ENCODE measurements at regions not wholly inside any gene's neighbourhood (a gene's known extent, or its start where the extent isn't known, plus 50 kb on each side); places are given as distances from the start of the nearest gene placed in this dataset.

GRCh38 chr6:163915131-163915530, 500.6 kb downstream of the QKI start:
- Mint-ChIP-seq H3K27me3 (peaks cover 12% of the 10 kb centered on the region), H3K4me1 (ENCODE audit: low read depth) (no peaks in the 10 kb centered on the region), H3K9me3 (no peaks in the 10 kb centered on the region), H3K4me3 (no peak overlapping the region), H3K36me3 (ENCODE audit: low read depth) (no peaks in the 10 kb centered on the region), H3K27ac (no peak overlapping the region)
- DNase-seq: no peak
- POLR2A ChIA-PET: no interaction called here
- peaks cover 0 to 3% of the 10 kb centered on the region in 2 experiments for H3K27me3 ChIP-seq (ENCODE audit: control insufficient read depth in 1 of 2, insufficient read depth in 2 of 2, low read length in 2 of 2)
- no peaks in the 10 kb centered on the region for H3K9me3 ChIP-seq (ENCODE audit: control insufficient read depth in 1 of 2, insufficient read depth in 1 of 2, low read length in 2 of 2)
- H3K4me1 ChIP-seq (ENCODE audit: insufficient read depth, low read length): no peaks in the 10 kb centered on the region
- no peak for TF ChIP-seq CTCF (IDR thresholded peaks at IDR 0.05)
- no peak for ATAC-seq (ENCODE audit: poor library complexity)
- H3K36me3 ChIP-seq (ENCODE audit: insufficient read depth, low read length): no peaks in the 10 kb centered on the region
- intact Hi-C loops (cut with DNase I, micrococcal nuclease): no loop called here
- no peak overlapping the region for H3K27ac ChIP-seq (ENCODE audit: low read depth in 1 of 2, low read length in 2 of 2)
- H3K4me3 ChIP-seq (ENCODE audit: low read length): no peak overlapping the region
- CTCF ChIA-PET: interaction anchor here (0.6 kb wide), 1 partner anchor 1966 kb away, joined by 3 read pairs; no protein-coding TSS in a partner anchor

GRCh38 chr6:163913045-163913444, 498.5 kb downstream of the QKI start:
- H3K27ac Mint-ChIP-seq: no peak overlapping the region
- Histone ChIP-seq H3K27me3 (ENCODE audit: control insufficient read depth in 1 of 2, insufficient read depth in 2 of 2, low read length in 2 of 2) (peaks cover 0 to 3% of the 10 kb centered on the region in 2 experiments), H3K9me3 (ENCODE audit: control insufficient read depth in 1 of 2, insufficient read depth in 1 of 2, low read length in 2 of 2) (no peaks in the 10 kb centered on the region), H3K4me1 (ENCODE audit: insufficient read depth, low read length) (no peaks in the 10 kb centered on the region), H3K36me3 (ENCODE audit: insufficient read depth, low read length) (no peaks in the 10 kb centered on the region), H3K27ac (ENCODE audit: low read depth in 1 of 2, low read length in 2 of 2) (no peak overlapping the region), H3K4me3 (ENCODE audit: low read length) (no peak overlapping the region)
- H3K4me1 Mint-ChIP-seq (ENCODE audit: low read depth): no peaks in the 10 kb centered on the region
- POLR2A ChIA-PET: no interaction called here
- DNase-seq (no peak), ATAC-seq (ENCODE audit: poor library complexity) (no peak)
- CTCF ChIA-PET: no interaction called here
- no peaks in the 10 kb centered on the region for H3K9me3 Mint-ChIP-seq
- TF ChIP-seq CTCF (IDR thresholded peaks at IDR 0.05): no peak
- intact Hi-C loops (cut with DNase I, micrococcal nuclease): no loop called here
- no peak overlapping the region for H3K4me3 Mint-ChIP-seq
- peaks cover 20% of the 10 kb centered on the region for H3K27me3 Mint-ChIP-seq
- no peaks in the 10 kb centered on the region for H3K36me3 Mint-ChIP-seq (ENCODE audit: low read depth)

- no peak overlapping the region for H3K4me3 ChIP-seq (ENCODE audit: low read length)
- no peaks in the 10 kb centered on the region for H3K9me3 ChIP-seq (ENCODE audit: control insufficient read depth in 1 of 2, insufficient read depth in 1 of 2, low read length in 2 of 2)
- intact Hi-C loops (cut with DNase I, micrococcal nuclease): no loop called here
- DNase-seq (no peak), ATAC-seq (ENCODE audit: poor library complexity) (no peak)
- no peaks in the 10 kb centered on the region for H3K36me3 ChIP-seq (ENCODE audit: insufficient read depth, low read length)
- ChIA-PET CTCF (no interaction called here), POLR2A (no interaction called here)
- no peak for TF ChIP-seq CTCF (IDR thresholded peaks at IDR 0.05)
- no peaks in the 10 kb centered on the region for H3K27me3 ChIP-seq (ENCODE audit: control insufficient read depth in 1 of 2, insufficient read depth in 2 of 2, low read length in 2 of 2)
- no peak overlapping the region for H3K27ac Mint-ChIP-seq
- no peak overlapping the region for H3K4me3 Mint-ChIP-seq
- H3K36me3 Mint-ChIP-seq (ENCODE audit: low read depth): no peaks in the 10 kb centered on the region
- H3K4me1 ChIP-seq (ENCODE audit: insufficient read depth, low read length): no peaks in the 10 kb centered on the region
- peaks cover 22% of the 10 kb centered on the region for H3K27me3 Mint-ChIP-seq
- H3K9me3 Mint-ChIP-seq: no peaks in the 10 kb centered on the region
- no peaks in the 10 kb centered on the region for H3K4me1 Mint-ChIP-seq (ENCODE audit: low read depth)
- no peak overlapping the region for H3K27ac ChIP-seq (ENCODE audit: low read depth in 1 of 2, low read length in 2 of 2)
Observed at GRCh38 chr6:163906006-163906710, 491.6 kb downstream of the QKI start.

Data from CD4-positive, alpha-beta T cell (primary cell).